A673 (cell line): ENCODE measurements at regions not wholly inside any gene's neighbourhood (a gene's known extent, or its start where the extent isn't known, plus 50 kb on each side); places are given as distances from the start of the nearest gene placed in this dataset.

Source experiments
- EZH2 ChIP-seq: fragments of 200-600 bp; sonication (generic); IDR thresholded peaks from 2 replicates; pipeline ENCODE4 v1.6.1; 2017; ENCODE audit warnings: borderline replicate concordance, low read depth, mild to moderate bottlenecking, mixed read lengths, antibody characterized with exemption, low read length; ENCODE audit not compliant: poor library complexity, severe bottlenecking
- TF ChIP-seq, protein P1 (sequence below): fragments of 300-800, 200-600 bp; sonication (generic); conservative IDR thresholded peaks from 2 replicates; pipeline ENCODE4 v1.5.1; 2017; ENCODE audit warnings: low read depth, mild to moderate bottlenecking, antibody characterized with exemption, low read length, moderate library complexity, mixed read lengths

DNA sequence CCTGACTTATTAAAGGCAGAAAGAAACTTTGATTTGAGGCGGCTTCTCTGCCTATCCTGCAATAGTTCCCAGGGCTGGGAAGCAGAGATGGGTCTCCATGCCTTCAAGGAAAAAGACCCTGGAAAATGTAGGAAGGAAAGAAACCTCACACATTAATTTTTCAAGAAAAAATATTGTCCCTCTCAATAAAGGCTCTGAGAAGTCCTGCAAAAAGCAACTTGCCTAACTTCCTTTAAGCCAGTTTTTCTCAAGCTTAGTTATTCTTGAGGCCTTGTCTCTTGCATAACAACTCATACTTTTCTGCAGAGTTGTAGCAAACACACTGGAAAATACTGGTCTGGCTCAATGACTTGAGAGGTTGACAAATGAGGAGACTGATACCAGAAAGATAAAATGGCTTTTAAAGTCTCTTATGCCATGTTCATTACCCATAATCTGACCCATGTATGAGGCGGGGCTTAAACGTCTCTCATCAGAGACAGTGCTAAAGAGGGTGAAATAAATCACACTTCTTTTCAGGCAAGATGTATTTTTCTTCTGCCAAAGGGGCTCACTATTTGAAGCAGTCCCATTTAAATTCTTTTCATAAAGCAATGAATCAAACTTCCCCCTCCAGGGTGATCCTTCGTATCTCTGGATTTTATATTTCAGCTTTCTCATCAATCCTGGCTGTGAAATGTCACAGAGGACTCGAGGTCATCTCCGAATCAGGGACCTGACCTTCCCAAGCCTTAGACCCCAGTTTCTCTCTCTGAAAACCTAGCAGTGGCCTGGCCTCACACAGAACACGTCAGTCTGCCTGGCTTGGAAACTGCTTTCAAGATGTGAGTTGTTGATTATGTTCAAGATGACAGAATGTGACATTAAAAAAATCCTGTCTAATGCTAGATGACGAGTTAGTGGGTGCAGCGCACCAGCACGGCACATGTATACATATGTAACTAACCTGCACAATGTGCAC lies 82.3 kb upstream of the KCNG1 start:
- TF ChIP-seq, protein P1, sequence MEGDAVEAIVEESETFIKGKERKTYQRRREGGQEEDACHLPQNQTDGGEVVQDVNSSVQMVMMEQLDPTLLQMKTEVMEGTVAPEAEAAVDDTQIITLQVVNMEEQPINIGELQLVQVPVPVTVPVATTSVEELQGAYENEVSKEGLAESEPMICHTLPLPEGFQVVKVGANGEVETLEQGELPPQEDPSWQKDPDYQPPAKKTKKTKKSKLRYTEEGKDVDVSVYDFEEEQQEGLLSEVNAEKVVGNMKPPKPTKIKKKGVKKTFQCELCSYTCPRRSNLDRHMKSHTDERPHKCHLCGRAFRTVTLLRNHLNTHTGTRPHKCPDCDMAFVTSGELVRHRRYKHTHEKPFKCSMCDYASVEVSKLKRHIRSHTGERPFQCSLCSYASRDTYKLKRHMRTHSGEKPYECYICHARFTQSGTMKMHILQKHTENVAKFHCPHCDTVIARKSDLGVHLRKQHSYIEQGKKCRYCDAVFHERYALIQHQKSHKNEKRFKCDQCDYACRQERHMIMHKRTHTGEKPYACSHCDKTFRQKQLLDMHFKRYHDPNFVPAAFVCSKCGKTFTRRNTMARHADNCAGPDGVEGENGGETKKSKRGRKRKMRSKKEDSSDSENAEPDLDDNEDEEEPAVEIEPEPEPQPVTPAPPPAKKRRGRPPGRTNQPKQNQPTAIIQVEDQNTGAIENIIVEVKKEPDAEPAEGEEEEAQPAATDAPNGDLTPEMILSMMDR, result no peak
- no peak for TF ChIP-seq EZH2
